DLD1 (cell line): ENCODE measurements at regions not wholly inside any gene's neighbourhood (a gene's known extent, or its start where the extent isn't known, plus 50 kb on each side); places are given as distances from the start of the nearest gene placed in this dataset.

Experiments
- in situ Hi-C: cut with HindIII; loops from 2 replicates; pipeline ENCODE4 v1.10.0; 2017; ENCODE audit warnings: low sequenced_read_pairs

- in situ Hi-C loops = no loop called here
These were observed 420.8 kb upstream of the IRX4 start for GRCh38 chr5:2303431-2304100.

- in situ Hi-C loops = no loop called here
These were observed 419.4 kb upstream of the IRX4 start for GRCh38 chr5:2302169-2302568.

- in situ Hi-C loops = no loop called here
These were observed 418.3 kb upstream of the IRX4 start for GRCh38 chr5:2300861-2301574.

GRCh38 chr5:2300421-2300820 lies 417.7 kb upstream of the IRX4 start:
- in situ Hi-C loops = no loop called here

GRCh38 chr5:2299388-2300220 lies 416.9 kb upstream of the IRX4 start:
- in situ Hi-C loops = no loop called here

- in situ Hi-C loops = no loop called here
These were observed 416.1 kb upstream of the IRX4 start for GRCh38 chr5:2298781-2299180.

- in situ Hi-C loops = no loop called here
These were observed 415.3 kb upstream of the IRX4 start for GRCh38 chr5:2297991-2298390.

- in situ Hi-C loops = no loop called here
These were observed 412.8 kb upstream of the IRX4 start for GRCh38 chr5:2295476-2295875.

- in situ Hi-C loops = no loop called here
These were observed 411.2 kb upstream of the IRX4 start for GRCh38 chr5:2293906-2294305.

- in situ Hi-C loops = no loop called here
These were observed 408.6 kb upstream of the IRX4 start for GRCh38 chr5:2291146-2291840.

GRCh38 chr5:2289380-2289779 lies 406.7 kb upstream of the IRX4 start:
- in situ Hi-C loops = no loop called here

GRCh38 chr5:2288968-2289367 lies 406.2 kb upstream of the IRX4 start:
- in situ Hi-C loops = no loop called here

GRCh38 chr5:2288466-2288865 lies 405.7 kb upstream of the IRX4 start:
- in situ Hi-C loops = no loop called here

GRCh38 chr5:2286250-2286649 lies 403.5 kb upstream of the IRX4 start:
- in situ Hi-C loops = no loop called here

GRCh38 chr5:2284678-2285077 lies 402.0 kb upstream of the IRX4 start:
- in situ Hi-C loops = no loop called here

- in situ Hi-C loops = no loop called here
These were observed 400.8 kb upstream of the IRX4 start for GRCh38 chr5:2283481-2284045.

- in situ Hi-C loops = no loop called here
These were observed 400.2 kb upstream of the IRX4 start for GRCh38 chr5:2282893-2283292.

GRCh38 chr5:2282034-2282690 lies 399.4 kb upstream of the IRX4 start:
- in situ Hi-C loops = no loop called here

- in situ Hi-C loops = no loop called here
These were observed 398.7 kb upstream of the IRX4 start for GRCh38 chr5:2281446-2281845.

- in situ Hi-C loops = no loop called here
These were observed 397.6 kb upstream of the IRX4 start for GRCh38 chr5:2280318-2280717.
